IPS DF 4.7 (cell line): ENCODE measurements at regions not wholly inside any gene's neighbourhood (a gene's known extent, or its start where the extent isn't known, plus 50 kb on each side); places are given as distances from the start of the nearest gene placed in this dataset.
"Not testable (repeated sequence)": the region's sequence is repeated elsewhere in the genome, so short reads cannot be mapped to it uniquely, and the experiment has no call there.

Source experiments
- DNase-seq: peaks from one replicate; pipeline ENCODE4 v3.0.0-alpha.2; 2013; ENCODE audit warnings: low spot score; ENCODE audit errors: extremely low read depth

DNA sequence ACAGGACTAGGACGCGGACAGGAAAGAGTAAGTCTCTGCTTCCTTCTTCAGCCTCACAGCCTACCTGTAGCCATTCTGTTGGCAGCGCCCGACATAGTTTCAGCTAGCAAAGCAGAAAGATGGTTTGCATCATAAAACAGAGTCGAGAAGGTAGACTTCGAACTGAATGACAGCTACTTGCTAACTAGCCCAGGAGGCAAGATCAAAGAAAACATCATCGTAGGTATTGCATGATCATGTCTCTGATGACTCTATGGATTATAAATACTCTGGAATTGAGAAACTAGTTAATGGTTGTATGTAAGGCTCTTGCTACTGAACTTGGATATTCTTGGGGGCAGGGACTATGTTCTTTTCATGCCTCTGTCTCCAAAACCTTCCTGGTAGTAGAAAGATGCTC, 333.1 kb upstream of the KLF3 start:
- no peak for DNase-seq

DNA sequence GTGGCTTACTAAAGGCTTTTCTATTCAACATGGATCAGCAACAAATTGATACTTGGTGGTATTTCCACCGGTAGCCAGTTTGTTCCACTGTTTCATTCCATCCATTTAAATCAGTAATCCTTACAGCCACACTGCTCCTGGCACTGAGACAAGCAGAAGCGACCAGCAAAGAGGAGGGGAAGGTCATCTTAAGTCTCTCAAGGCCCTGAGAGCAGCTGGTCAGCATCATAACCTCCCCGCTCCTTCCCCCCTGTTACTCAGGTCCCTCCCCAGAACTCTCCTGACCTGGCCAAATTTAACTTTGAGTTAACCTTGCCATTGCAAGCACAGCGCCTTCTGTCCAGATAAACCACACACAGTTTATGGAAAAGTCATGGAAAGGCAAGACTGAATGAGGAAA, 331.3 kb upstream of the KLF3 start:
- no peak for DNase-seq

DNA sequence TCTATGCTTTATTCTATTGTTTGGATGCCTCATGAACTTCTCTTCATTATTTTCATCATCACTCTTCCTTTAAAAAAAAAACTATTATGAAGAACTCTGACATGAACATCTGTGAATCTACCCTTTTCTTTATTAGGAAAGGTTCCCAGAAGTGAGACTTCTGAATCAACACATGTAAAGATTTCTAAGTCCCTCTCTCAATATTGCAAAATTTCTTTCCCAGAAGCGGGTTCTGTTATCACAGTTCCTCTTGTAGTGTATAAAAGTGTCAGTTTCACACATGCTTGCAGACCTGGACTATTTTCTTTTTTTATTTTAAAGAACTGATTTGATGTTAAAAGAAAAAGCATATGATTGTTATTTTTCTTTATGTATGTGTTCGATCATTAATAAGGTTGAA, 330.8 kb upstream of the KLF3 start:
- no peak for DNase-seq

DNA sequence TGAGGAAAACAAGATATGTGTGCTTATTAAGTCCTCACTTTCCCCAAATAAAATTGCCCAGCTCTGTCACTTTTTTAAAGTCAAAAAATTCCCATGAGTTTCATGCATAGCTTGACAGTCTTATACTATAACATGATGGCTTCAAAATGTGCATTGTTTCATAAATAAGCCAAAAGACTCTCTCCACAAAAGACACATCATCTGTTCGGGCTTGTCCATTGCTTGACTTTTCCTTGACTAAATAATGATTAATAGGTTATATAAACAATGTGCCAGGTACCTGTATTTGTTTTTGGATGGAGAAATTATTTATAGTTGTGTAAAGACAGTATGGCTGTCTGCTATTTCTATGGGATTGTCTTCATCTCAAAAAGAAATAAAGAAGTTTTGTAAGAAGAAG, 329.2 kb upstream of the KLF3 start:
- DNase-seq: no peak

DNA sequence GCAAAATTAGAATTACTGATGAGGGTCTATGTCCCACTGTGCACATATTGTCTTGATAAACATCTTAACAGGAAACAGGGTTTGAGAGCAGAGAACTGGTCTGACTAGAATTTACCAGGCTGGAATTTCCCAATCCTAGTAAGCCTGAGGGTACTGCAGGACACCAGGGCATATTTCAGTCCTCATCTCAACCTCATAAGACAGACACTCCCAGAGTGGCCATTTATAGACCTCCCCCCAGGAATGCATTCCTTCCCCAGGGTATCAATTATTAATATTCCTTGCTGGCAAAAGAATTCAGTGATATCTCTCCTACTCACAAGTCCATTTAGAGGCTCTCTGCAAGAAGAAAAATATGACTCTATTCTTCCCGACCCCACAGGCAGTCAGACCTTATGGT, 325.1 kb upstream of the KLF3 start:
- DNase-seq: not testable (repeated sequence)

DNA sequence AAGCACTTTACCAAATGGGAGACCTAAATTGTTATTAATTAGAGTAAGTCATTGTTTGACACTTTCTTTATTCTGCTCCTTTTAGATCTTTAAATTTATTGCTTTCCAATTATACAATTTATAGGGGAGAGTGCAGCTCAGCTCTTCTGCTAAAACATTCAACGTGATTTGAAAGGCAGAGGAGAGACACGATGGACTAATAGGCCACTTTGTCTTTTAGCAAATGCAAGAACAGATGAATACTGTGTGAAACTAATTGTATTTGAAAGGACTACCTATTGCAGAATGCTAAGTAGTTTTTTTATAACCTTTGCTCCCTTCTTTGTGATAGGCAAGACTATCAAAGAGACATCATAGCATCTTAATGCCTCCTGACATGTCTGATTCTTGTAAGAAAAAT, 320.4 kb upstream of the KLF3 start:
- no peak for DNase-seq

DNA sequence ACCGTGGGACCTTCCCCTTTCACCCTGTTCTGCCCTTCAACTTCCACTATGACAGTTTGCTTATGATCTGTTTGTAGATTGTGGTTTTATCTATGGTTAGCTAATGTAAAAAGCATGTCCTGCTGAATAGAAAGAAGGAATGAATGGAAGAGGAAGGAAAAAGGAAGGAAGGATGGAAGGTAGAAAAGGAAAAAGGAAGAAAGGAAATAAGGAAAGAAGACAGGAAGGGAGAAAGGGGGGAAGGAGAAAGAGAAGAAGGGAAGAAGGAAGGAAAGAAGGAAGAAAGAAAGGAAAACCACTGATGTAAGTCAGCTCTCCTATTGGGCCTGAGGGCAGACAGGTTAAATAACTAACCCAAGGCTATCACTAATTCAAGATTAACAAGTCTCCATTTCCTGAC, 319.1 kb upstream of the KLF3 start:
- DNase-seq: no peak

DNA sequence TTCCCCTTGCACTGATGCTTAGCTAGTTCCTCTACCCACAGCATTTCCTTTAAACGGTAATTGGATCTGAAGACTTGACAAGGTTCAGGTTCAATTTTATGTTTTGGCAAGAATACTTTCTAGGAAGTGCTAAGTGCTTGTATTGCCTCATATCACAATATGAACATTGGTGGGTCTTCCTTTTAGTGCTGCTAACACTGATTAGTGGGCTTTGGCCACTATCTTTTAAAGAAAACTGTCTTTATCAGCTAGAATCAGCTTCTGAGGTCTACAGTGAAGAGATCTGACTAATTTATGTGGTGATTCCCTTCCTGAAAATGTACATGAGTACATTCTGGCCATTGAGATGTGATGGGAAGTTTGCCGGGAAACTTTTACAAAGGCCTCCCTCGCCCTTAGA, 316.7 kb upstream of the KLF3 start:
- no peak for DNase-seq

DNA sequence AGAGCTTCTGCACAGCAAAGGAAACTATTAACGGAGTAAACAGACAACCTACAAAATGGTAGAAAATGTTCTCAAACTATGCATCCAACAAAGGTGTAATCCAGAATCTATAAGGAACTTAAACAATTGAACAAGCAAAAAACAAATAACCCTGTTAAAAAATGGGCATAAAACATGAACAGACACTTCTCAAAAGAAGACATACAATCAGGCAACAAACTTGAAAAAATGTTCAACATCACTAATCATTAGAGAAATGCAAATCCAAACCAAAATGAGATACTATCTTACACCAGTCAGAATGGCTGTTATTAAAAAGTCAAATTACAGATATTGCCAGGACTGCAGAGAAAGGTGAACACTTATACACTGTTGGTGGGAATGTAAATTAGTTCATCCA, 309.6 kb upstream of the KLF3 start:
- DNase-seq: no peak

DNA sequence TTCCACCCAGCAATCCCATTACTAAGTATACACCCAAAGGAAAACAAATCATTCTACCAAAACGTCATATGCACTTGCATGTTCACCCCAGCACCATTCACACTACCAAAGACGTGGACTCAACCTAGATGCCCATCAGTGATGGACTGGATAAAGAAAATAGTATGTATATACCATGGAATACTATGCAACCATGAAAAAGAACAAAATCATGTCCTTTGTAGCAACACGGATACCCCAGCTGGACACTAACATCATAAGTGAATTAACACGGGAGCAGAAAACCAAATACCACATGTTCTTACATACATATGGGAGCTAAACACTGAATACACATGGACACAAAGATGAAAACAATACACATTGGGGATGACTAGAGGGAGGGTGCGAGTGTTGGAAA, 309.1 kb upstream of the KLF3 start:
- DNase-seq: no peak

DNA sequence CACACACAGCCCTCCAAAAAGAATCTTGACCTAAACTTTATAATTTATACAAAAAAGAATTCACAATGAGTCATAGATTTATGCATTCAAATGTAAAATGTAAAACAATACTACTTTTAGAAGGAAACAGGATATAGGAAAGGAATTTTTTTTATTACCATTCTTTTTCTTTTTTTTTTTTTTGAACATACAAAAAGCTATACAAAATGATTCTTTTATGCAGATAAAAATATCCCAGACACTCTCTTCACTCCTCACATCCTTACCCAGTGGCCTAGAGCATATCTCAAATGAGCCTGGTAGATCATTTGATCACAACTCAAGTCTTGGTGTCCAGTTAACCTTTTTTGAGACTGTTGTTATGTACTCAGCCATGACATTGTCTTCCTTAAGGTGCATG, 307.3 kb upstream of the KLF3 start:
- no peak for DNase-seq

DNA sequence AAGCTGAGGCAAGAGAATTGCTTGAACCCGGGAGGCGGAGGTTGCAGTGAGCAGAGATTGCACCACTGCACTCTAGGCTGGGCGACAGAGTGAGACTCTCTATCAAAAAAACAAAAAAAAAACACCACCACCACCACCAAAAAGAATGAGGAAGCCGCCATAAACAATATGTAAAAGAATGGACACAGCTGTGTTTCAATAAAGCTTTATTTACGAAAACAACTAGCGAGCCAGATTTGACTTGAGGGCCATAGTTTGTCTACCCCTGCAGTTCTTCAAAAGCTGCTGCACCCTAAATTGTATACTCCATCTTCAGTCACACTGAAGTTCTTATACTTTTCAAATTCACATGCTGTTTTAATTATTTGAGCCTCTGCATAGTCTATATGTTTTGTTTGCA, 306.5 kb upstream of the KLF3 start:
- no peak for DNase-seq

DNA sequence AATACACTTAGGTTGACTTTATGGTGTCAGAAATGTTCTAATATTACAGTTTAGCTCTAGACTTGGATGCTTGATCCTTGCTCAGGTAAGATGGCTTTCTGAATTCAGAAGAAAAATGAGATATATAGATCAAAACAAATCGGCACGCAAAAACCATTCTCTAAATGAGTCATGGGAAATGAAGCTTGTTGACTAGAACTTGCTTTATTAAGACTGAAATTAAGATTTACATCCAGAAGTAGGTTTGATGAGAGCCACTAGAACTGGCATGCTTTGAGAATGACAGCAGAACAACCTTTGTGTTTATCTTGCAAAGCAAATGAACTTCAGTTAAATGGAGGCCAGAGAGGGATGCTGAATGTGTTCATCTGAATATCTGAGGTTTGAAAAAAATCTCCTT, 304.9 kb upstream of the KLF3 start:
- DNase-seq: no peak

DNA sequence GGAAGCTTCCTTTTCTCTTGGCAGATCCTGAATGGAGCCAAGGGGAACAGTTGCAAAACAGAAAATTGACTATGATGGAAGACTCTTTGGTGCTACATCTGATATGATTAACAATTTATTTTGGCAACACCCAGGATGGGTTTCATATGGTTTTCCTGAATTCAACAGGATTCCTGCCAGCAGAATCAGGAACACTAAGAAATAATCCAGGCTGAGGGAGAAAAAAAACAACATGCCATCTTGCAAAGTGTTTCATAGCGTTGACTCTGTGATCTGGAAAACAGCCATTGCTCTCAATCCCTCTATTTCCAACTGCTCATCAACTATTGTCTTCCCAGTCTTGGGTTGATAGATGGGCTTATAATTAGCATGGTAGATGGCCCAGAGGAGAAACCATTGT, 303.8 kb upstream of the KLF3 start:
- no peak for DNase-seq

DNA sequence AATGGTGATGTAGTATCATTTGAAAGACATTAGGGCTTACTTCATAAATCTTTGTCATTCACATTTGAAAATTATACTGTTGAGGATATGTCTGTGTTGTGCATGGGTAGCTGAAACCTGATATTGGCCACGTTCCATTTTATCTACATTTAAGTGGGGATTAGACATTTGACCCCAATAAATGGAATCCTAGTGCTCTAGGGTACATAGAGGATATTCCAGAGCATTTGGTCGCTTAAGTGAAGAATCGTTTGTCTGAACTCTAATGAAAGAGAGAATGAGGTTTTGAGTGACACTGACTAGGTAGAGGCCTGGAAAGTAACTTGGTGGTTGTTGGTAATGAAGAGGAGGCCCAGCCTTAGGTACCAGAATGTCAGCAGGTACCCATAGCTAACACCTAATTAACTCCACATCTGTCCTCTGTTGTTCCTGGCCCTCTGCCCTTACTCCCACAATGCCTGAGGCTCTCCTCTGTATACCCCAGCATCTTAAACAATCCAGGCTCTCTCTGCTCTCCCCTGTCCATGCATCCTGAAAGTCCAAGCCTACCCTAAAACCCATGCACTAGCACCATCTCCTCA, 299.5 kb upstream of the KLF3 start:
- no peak for DNase-seq

DNA sequence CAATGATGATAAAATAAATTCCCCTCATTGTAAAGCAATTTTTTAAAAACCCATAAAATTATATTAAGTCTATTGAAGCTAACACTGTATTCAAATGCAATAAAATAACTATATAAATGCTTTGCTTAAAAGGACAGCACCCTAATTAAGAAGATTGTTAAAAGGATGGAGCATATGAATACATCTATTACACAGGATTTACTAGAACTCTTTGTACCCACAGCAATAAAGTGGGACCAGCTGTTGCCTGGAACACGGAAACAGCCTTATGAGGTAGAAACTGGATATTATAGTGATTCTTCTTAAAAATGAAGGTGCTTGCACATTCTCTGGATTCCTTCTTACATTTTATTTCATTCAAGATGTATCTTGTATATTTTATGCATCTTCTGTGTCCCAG, 298.7 kb upstream of the KLF3 start:
- no peak for DNase-seq

DNA sequence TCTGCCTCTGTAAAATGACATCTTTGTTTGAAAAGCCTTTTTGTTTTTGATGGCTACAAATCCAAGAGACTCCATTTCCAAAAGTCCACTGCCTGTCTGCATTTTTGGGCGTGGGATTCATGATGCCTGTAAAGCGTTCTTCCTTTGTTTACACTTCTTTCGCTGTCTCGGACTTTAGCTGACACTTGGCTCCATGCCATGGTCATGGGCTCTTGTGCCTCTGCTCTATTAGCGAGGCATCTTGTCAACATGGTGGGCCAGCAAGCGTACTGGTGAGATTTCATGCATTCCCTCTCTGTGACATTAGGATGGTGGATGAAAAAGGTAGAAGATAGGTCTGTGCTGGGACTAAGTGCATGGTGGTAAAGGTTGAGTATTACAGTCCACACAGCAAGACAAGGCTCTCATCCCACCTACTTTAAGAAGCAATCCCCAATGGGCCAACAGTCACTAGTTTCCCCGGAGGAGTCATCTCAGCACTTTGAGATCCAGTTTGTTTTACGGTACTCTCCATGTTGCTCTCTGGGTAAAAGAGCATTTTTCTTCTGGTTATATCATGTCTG, 298.2 kb upstream of the KLF3 start:
- no peak for DNase-seq

DNA sequence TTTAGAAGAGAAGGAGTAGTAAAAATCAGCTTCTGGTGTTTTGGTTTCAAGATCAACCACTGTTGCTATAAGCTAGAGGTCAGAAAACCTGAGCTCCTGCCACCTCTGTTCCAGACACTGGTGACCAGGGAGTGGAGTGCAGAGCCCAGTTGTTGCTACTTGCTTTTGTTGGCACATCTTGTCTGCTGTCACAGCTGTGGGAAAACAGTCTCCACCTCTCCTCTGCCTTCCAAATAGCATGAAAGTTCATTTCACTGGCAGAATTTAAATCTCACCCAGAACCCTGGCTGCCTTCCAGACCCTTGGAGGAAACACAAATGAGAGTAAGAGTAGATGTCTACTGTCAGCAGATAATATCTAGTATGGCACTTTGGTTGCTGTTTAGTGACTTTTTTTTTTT, 297.5 kb upstream of the KLF3 start:
- DNase-seq: no peak

DNA sequence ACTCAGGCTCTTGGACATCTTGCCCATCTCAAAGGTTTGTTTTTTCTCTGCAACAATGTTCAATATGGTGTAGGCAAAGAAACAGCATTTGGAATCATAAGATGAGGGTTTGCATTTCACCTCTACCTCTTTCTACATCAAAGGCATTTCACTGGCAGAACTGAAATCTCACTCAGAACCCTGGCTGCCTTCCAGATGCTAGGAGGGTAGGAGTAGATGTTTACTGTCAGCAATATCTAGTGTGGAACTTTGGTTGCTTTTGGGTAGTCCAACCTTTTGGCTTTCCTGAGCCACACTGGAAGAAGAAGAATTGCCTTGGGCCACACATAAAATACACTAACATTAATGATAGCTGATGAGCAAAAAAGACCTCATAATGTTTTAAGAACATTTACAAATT, 297.0 kb upstream of the KLF3 start:
- DNase-seq: no peak

DNA sequence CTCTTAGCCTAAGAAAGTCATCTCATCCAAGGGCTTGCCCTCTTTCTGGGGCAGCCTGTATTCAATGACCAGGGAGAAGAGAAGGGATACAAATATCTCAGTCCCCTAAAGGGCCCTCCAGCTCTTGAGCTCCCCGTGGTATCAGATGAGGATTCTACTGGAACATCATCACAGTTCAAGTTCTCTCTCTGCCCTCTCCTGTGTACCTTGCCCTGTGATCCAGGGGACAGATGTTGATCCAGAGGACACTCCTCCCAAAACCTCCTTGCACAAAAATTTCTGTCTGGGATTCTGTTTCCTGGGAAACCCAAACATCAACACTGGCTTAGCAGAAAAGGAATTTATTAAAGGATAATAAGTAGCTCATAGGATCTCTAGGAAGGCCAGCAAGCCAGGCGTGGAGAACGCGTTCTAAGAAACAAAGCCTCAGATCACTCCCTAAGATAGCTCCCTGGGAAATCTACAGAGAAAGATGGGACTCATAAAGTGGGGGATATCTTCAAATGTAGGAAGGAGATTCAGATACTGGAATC, 296.3 kb upstream of the KLF3 start:
- DNase-seq: no peak

DNA sequence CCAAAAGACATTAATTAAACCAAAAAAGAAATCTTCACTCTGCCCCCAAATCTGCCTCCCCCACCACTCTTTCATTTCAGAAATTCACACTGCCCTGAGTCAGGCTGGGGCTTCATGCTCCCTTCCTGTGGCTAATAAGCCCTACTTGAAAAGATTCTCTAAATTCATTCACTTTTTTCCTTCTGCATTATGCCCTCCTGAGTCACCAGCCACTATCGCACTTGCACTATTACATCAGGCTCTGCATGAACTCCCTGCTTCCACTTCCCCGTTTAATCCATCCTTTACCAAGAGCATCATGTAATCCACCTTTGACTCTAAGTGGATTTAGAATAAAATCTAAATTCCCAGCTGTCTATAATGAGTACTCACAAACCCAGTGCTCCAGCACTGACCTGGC, 295.4 kb upstream of the KLF3 start:
- no peak for DNase-seq

DNA sequence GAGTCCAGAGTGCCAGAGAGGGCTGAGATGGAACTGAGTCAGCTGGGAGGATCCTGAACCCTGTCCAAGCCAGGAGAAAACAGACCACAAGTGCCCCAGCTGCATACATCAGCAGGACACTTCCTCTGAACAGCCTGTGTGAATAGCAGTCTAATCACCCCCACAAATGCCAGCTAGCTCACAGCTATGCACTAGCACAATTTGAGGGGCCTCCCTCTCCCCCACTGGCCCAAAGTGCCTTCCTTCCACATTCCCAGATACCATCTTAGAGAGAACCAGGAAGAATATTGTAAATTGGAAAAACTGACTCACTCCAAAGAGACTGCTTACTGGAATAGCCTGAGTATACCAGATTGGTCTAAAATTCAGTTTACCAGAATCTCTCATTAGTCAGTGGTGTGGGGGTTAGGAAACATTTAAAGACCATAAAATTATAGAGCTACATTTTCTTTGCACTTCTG, 292.6 kb upstream of the KLF3 start:
- no peak for DNase-seq

DNA sequence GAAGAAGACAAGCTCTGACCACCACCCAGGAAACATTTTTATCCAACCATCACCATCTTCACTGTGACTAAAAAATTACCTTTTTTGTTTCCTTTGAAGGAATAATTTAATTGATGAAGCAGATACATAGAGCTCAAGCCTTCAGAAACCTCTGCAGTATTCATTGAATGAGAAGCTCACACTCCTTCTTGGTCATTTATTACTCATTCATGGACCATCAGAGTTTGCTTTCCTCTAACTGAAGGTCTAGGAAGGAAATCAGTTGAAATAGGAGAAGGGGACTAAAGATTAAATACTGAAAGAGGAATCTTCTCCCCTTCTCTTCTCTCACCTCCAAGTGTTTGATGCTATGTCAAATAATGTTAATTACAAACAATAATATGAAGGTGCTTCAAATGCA, 290.6 kb upstream of the KLF3 start:
- no peak for DNase-seq

DNA sequence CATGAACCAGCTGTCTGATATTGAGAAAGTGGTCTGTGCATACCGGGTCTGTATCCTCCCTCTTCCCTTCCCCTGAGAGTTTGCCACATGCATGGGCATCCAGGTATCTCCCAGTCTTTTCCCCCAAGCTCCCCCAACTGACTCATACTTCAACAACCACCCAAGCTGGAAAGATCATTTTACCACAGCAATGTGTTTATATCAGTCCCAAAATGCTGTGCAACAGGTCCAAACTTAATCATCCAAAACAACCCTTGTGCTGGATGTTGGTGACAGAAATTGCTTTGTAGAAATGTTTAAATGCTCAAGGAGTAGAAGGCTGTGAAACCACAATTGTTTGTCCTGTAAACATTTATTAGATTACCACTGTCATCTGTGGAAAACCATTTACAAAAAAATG, 286.8 kb upstream of the KLF3 start:
- no peak for DNase-seq
